Fibroblast of mammary gland (primary cell): ENCODE measurements at regions not wholly inside any gene's neighbourhood (a gene's known extent, or its start where the extent isn't known, plus 50 kb on each side); places are given as distances from the start of the nearest gene placed in this dataset.
A peak's percentile ranks its signal among the peaks of the same experiment; 100 is the strongest.

ENCODE experiments used
- DNase-seq: peaks from one replicate; pipeline ENCODE4 v3.0.0-alpha.2; 2010; ENCODE audit warnings: low read depth
- H3K4me3 ChIP-seq: 2 replicates; pipeline ENCODE4 v1.5.1; 2011; ENCODE audit warnings: low read depth, mild to moderate bottlenecking, low read length, moderate library complexity; ENCODE audit not compliant: control insufficient read depth
- TF ChIP-seq, protein P1 (sequence below): conservative IDR thresholded peaks from 2 replicates; pipeline ENCODE4 v1.5.1; 2011; ENCODE audit warnings: low read depth, low read length, inconsistent platforms; ENCODE audit not compliant: control insufficient read depth, insufficient read depth

DNA sequence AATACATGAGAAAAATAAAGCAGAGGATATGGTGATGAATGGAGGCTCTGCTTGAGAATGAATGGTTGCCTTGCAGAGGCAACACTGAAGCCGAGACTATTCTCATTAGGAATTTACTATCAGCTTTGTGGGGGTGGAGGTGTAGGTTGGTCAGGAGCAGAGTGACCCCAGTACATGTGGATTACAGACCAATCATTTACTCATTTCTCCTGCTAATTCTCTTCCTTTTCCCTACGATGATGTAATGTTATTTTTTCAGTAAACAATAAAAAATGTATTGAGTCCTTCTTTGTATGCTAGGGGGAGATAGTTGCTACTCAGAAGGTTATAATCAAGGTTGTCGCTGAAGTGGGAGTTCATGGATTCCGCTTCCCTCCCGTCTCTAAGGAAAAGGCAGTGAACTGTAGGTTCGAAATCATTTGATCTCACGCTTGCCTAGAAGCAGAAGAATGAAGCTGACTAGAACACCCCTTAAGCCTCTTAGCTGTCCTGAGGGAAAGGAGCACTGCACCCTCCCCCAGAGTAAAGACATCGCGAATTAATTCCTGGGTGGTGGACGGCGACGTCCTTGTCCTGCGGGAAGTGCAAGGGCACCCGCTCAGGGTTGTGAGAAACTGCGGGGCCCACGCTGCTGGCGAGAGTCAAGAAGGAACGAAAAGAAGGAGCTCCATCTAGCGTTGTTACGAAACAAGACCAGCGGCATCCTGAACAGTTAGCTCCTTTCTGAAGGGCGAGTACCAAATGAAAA lies 213.2 kb upstream of the PFN2 start:
- peak overlapping the region; percentile 48 for H3K4me3 ChIP-seq
- TF ChIP-seq, protein P1, sequence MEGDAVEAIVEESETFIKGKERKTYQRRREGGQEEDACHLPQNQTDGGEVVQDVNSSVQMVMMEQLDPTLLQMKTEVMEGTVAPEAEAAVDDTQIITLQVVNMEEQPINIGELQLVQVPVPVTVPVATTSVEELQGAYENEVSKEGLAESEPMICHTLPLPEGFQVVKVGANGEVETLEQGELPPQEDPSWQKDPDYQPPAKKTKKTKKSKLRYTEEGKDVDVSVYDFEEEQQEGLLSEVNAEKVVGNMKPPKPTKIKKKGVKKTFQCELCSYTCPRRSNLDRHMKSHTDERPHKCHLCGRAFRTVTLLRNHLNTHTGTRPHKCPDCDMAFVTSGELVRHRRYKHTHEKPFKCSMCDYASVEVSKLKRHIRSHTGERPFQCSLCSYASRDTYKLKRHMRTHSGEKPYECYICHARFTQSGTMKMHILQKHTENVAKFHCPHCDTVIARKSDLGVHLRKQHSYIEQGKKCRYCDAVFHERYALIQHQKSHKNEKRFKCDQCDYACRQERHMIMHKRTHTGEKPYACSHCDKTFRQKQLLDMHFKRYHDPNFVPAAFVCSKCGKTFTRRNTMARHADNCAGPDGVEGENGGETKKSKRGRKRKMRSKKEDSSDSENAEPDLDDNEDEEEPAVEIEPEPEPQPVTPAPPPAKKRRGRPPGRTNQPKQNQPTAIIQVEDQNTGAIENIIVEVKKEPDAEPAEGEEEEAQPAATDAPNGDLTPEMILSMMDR = peak; percentile 80
- peak; percentile 84 for DNase-seq

DNA sequence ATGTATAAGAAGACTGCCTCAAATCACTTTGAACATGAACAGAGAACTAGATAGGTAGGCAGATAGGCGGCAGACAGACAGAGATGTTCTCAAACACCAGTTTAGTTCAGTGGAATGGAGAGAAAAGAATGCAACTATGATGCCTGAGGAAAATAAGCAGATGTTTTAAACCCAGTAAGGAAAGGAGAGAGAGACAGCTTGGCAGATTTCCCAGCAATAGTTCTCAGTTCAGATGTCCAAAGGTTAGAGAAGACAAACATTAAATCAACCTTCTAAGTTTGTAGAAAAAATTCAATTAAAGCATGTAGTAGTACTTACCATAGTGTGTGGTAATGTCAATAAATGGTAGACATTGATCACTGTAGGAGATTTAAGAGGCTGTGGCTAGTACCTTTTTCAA lies 209.6 kb upstream of the PFN2 start:
- no peak overlapping the region for H3K4me3 ChIP-seq
- TF ChIP-seq, protein P1 = no peak
- DNase-seq = peak; percentile 85

DNA sequence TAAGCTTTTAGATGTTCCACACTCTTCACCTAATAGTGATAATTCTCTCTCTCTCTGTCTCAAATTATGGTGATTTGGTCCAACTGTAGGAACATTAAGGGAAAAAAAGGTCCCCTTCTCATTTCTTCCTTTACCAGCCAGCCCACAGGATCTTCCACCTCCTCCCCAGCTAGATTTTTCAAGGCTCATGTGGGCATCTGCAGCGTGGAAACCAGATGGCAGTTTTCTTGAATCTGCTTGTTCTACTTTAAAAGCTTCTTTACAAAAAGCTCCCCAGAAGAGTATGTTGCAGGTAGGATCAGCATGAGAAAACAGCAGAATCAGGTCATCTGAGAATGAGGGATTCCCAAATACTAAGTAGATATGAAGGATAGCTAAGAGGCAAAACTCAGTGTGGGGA lies 208.6 kb upstream of the PFN2 start:
- DNase-seq = no peak
- TF ChIP-seq, protein P1 = no peak
- H3K4me3 ChIP-seq = no peak overlapping the region

DNA sequence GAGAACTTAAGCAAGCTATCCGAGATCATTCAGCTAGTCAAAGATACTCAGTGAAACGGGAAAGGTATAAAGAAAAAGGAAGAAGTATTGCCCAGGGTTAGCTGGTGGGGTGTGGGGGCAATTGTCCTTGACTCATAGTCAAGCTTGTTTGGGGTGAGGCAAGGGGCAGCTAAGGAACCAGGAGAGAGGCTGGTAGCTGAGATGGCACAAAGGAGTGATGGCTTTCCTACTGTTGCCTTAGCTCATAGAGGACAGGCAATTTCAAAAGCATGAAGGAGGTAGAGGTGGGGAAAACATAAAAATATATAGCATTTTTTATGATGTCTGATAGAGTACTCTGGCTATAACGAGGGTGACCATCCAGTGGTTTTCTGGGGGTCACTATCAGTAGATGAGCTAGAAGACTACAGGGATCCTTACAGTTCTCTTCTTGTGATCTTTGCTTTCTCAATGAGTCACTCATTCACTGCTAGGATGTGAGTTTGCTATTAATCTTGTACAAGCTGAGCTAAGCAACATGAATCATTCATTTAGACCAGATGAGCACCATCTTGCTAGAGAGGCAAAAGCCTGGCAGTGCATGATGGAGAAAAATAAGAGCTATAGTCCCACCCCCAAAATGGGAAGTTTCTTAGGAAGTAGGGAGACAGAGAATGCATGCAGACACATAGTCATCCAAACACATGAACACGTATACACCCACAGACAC lies 207.1 kb upstream of the PFN2 start:
- peak; percentile 92 for DNase-seq
- H3K4me3 ChIP-seq = no peak overlapping the region
- TF ChIP-seq, protein P1 = no peak

DNA sequence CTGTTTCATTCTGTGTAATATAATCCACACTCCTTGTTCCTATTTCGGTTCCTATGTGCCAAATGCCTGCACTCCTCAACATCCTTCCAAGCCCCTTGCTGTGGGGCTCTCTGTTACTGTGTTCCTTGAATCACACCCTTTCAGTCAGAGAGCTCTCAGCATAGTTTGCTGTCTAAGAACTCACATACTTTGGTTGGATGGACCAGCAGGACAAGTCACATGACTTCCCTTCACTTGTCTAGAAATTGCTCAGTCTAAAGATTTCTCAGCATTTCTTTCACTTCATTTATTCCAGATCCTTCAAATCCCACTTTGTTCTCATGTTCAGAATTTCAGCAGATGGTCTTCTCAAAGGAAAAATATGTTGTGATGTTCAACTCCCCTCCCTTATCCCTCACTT lies 203.5 kb upstream of the PFN2 start:
- TF ChIP-seq, protein P1 = no peak
- no peak for DNase-seq
- H3K4me3 ChIP-seq = no peak overlapping the region

DNA sequence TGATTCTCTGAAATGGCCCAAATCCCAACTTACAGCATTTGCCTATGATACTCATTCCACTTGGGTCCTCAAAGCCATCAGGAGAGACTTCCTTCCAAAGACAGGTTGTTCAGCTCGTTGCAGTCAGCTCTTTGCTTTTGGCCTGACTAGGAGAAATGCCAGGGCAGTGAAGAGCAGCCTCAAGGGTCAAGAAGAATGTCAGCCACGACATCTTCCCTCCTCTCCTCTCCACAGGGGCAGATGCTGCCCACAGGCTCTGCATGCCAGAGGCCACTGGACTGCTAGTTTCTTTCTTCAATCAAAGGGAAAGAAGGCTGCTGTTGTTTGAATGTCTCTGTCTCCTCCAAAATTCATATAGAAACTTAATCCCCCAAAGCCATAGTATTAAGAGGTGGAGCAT lies 201.7 kb upstream of the PFN2 start:
- no peak for DNase-seq
- TF ChIP-seq, protein P1 = no peak
- no peak overlapping the region for H3K4me3 ChIP-seq
